Astrocyte of the spinal cord (primary cell): ENCODE measurements at regions not wholly inside any gene's neighbourhood (a gene's known extent, or its start where the extent isn't known, plus 50 kb on each side); places are given as distances from the start of the nearest gene placed in this dataset.

Source experiments
- DNase-seq: peaks from one replicate; pipeline ENCODE4 v3.0.0; 2011; ENCODE audit warnings: low read depth, low spot score
- H3K4me3 ChIP-seq: 2 replicates; pipeline ENCODE4 v1.5.1; 2011; ENCODE audit warnings: low read depth, mild to moderate bottlenecking, low read length, moderate library complexity
- in situ Hi-C: cut with HindIII; loops from 2 replicates; pipeline ENCODE4 v1.10.0; 2017; ENCODE audit warnings: low sequenced_read_pairs
- TF ChIP-seq, protein P1 (sequence below): IDR thresholded peaks from 2 replicates; pipeline ENCODE4 v1.5.1; 2012; ENCODE audit warnings: low read depth, mild to moderate bottlenecking, low read length, inconsistent platforms

DNA sequence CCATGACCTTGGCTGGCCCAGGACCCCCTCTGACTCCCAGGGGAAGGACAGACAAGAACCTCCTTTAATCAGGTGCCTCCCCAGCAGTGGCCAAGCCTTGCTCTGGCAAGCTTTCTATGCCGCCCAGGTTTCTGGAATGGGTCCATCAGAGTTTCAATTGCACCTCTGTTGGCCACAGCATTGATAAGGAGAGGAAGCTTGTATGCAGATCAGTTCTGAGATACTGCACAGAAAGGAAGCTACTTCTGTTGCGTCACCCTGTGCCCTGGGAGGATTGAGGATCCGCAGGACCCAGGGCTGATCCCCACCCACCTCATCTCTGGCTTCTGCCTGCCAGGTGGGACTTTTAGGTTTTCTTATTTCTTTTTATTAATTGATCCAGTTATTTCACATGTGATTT is 167.2 kb downstream of the TFAP2C start:
- TF ChIP-seq, protein P1, sequence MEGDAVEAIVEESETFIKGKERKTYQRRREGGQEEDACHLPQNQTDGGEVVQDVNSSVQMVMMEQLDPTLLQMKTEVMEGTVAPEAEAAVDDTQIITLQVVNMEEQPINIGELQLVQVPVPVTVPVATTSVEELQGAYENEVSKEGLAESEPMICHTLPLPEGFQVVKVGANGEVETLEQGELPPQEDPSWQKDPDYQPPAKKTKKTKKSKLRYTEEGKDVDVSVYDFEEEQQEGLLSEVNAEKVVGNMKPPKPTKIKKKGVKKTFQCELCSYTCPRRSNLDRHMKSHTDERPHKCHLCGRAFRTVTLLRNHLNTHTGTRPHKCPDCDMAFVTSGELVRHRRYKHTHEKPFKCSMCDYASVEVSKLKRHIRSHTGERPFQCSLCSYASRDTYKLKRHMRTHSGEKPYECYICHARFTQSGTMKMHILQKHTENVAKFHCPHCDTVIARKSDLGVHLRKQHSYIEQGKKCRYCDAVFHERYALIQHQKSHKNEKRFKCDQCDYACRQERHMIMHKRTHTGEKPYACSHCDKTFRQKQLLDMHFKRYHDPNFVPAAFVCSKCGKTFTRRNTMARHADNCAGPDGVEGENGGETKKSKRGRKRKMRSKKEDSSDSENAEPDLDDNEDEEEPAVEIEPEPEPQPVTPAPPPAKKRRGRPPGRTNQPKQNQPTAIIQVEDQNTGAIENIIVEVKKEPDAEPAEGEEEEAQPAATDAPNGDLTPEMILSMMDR: no peak
- DNase-seq: no peak
- H3K4me3 ChIP-seq: no peak overlapping the region
- in situ Hi-C loops: no loop called here

DNA sequence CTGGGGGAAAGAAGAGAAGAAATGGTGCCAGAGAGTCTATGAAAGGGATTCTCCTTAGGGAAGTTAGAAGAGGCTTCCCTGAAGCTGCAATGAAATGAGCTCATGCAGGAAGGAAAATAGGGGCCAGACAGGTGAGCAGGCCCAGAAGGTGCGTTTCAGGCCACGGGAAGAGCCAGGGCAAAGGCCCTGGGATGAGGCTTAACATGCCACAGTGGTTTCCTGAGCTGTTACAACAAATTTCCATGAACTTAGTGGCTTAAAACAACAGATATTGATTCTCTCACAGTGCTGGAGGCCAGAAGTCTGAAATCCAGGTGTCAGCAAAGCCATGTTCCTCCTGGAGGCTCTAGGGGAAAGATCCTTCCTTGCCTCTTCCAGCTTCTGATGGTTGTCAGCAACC is 167.9 kb downstream of the TFAP2C start:
- DNase-seq: no peak
- in situ Hi-C loops: no loop called here
- no peak overlapping the region for H3K4me3 ChIP-seq
- TF ChIP-seq, protein P1: no peak

DNA sequence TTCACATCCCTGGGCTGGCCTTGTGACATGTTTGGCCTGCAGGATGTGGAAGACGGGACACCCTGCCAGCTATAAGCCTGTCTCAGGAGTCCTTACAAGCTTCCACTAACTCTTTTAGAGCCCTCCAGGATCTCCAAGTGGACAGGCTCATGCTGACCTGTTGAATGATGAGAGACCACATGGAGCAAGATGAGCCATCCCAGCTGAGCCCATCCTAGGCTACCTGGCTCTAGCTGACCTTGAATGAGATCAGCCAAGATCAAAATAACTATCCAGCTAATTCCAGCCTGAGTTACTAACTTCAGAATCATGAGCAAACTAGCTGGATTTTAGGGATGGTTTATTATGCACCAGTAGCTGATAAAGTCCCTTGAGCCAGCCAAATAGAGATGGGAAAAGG is 169.5 kb downstream of the TFAP2C start:
- TF ChIP-seq, protein P1: no peak
- no peak for DNase-seq
- no peak overlapping the region for H3K4me3 ChIP-seq
- in situ Hi-C loops: no loop called here

DNA sequence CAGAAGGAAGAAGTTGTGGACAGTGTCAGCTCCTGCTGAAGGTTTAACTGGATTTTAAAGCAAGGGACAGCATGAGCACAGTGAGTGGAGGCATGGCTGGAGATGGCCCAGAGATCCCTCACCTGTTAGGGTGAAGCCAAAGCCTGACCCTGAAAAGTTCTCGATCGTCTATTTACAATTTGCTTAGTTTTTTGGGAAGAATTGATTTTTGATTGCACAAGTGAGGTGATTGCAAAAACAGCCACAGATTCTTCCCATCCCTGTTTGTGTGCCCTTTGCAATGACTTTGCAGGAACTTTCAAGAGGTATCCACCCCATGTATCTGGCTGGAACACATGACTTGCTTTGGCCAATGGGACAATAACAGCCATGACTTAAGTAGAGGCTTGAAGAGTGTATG is 170.1 kb downstream of the TFAP2C start:
- TF ChIP-seq, protein P1: no peak
- in situ Hi-C loops: no loop called here
- no peak overlapping the region for H3K4me3 ChIP-seq

DNA sequence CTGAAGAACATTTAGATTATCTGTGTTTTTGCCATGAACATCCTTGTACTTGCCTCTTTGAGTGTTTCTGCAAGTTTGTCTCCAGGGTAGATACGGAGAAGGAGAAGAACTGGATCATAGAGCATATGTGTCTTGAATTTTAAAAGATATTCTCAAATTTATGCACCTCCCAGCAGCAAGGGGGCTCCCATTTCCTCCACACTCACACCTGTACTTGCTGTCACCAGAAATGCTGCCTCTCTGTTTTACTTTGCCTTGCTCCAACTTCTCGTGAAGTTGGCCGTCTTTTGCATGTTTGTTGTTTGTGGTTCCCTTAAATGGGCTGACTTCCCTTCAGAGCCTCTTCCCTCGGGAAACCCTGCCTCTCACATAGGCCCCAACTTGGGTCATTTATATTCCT is 171.0 kb downstream of the TFAP2C start:
- TF ChIP-seq, protein P1: no peak
- H3K4me3 ChIP-seq: no peak overlapping the region
- DNase-seq: no peak
- in situ Hi-C loops: no loop called here

More for the DNA sequence above, 170.1 kb downstream of the TFAP2C start:
- DNase-seq: no peak

DNA sequence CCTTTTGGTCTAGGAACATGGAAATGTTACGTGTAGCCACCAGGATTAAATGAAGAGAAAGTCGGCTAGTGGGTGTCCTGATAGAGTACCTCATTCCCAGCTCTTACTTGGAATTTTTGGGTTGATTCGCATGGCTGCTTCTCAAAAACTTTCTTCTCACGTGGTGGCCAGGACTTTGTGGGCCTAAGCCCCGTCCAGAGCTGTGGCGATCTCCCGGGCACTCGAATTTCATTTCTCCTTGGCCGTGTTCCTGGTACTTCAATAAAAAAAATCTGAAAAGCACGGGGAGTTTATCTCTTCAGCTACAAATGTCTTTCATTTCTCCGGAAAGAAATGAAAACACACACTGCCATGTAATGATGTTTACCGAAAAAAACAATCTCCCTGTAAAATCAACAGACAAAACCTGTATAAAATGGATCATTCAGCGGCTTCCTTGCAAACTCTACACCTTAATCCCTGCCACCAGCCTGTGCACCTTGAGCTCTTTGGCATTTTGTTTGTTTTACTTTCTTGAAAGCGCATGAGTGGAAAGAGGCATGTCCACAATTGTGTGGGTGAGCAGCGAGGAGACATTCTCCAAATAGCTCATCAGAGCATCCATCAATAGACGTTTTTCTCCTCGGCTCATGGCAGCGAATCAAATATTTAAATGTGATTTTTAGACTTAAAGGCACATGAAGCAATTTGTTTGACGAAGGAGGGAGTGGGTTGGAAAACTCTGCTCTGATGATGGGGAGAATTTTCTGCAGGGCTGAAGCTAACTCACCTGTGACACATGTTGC is 173.1 kb downstream of the TFAP2C start:
- peak; percentile 42 for DNase-seq
- H3K4me3 ChIP-seq: no peak overlapping the region
- in situ Hi-C loops: no loop called here
- TF ChIP-seq, protein P1: no peak

DNA sequence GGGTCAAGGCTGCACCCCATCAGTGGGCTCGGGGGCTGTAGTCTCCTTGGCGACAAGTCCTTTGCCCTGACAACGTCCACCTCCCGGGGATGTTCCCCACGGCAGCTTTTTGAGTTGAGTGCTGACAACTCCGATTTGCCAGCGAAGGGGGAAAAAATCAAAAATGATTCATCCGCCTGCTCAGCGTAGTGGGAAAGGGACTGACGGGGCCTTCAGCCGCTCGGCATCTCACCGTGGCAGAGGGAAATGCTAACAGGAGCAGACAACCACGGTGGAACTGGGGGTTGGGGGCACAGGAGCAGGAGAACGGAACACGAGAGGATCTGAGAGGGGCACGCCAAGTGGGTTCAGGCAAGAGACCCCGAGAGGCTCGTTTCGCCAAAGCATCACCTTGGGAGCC is 173.7 kb downstream of the TFAP2C start:
- TF ChIP-seq, protein P1: no peak
- in situ Hi-C loops: no loop called here
- DNase-seq: no peak
- no peak overlapping the region for H3K4me3 ChIP-seq
